GM21717 (cell line): ENCODE measurements at regions not wholly inside any gene's neighbourhood (a gene's known extent, or its start where the extent isn't known, plus 50 kb on each side); places are given as distances from the start of the nearest gene placed in this dataset.
"Not testable (repeated sequence)": the region's sequence is repeated elsewhere in the genome, so short reads cannot be mapped to it uniquely, and the experiment has no call there.

Source experiments
- ATAC-seq: cut with Tn5 transposase; IDR thresholded peaks from one replicate; pipeline ENCODE4 v1.9.1; 2021; ENCODE audit warnings: mild to moderate bottlenecking, moderate library complexity; ENCODE audit not compliant: unreplicated experiment

GRCh38 chr2:67567886-67568285, 170.8 kb downstream of the ETAA1 start:
- ATAC-seq = no peak

DNA sequence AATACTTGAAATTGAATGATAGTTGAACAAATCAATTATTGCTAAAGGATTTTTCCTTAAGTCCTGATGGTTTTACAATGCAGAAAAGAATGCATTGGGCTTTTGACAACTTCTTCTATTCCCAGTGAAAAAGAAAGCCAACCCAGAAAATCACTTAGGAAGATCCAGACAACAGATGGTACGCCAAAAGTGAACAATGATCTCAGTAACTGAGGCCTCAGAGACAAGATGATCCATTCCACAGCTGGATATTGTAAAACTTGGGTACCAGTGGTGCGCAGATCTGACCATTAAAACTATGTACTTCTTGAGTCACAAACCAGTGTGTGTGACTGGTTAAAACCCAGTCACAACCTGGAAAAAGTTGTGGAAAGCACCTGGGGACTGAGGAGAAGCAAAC, 173.5 kb downstream of the ETAA1 start:
- ATAC-seq = no peak

DNA sequence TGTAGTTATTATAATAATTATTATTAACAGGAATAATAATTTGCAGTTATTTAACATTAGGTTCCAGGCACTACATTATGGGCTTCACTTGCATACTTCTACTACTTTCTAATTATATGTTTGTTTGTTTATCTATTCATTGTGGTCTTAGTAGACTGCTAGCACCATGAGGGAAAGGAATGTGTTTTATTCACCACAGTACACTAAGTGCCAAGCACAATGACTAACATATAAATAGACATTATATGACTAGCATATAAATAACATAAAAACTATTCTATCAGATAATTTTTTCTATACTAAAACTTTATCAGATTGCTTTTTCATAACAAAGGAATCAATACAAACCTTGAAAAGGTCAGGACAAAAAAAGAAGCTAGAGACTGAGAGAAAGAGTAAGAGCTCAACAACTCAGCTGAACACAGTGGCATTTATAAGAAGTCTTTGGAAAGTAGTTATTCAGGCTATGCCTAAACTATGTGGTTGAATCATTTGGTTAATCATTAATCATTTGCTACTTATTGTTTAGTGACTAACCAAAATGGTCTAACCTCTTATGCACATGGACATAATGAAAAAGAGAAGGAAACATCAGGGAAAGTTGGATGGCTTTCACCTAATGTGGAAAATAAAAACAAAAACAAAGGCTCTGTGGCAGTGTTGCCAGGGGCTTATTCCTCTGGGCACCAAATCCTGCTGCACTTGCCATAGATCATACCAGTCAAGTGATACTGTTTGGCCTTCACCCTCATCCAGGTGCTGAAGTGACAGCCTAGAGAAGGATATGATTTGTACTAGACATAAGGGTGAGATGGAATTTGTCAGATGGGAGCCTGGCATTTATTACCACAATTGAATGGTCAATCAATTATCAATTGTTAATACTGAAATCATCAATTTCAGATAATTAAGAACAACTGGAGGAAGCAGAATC, 174.9 kb downstream of the ETAA1 start:
- ATAC-seq = no peak

DNA sequence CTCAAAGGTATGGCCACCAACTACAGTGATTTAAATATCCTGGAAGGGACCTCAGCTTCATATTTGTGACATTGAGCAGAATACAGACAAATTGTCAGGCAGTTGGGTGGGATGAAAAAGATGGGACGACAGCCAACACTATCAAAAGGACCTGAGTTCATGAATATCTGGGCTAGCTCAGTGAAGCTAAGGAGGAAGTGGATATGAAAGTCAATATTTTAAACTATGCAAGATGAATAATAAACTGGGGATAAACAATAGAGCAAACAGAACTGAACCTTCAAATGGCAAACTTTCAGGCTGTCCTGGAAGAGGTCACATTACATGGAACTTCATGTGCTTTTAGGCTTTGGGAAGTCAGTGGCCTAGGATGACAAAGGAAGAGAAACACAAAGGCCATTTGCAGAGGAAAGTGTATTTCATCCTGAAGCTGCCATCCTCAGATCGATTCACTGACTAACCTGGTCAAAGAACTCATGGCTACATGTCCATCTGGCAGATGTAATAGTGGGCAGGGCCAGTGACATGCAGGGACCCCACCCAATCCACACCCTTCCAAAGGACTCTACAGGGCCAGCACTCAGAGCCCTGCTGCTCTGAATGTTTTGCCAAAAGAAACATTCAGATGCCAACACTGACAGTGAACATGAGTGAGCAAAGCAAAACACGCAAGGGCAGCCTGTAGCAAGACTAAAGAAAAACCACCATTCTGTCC, 175.7 kb downstream of the ETAA1 start:
- ATAC-seq = no peak

DNA sequence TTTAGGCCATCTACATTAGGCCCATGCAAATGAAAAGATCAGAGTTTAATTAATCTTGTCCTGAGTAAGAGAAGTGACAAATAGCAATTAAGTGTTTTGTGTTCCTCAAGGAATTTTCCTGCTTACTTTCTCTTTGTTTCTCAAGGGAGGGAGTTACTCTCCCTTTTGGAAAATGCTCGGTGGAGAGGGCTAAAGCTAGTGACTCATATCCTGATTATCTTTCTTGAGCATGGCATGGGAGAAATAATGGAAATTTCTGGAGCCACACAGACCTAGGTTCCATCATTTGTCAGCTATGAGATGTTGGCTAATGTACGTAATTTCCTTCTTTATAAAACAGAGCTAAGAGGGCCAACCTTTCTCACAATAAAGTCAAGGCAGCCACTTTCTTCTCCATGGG, 177.1 kb downstream of the ETAA1 start:
- ATAC-seq = no peak

- no peak for ATAC-seq
These were observed 179.1 kb downstream of the ETAA1 start for GRCh38 chr2:67576226-67576625.

- no peak for ATAC-seq
These were observed 179.9 kb downstream of the ETAA1 start for GRCh38 chr2:67576991-67577390.

GRCh38 chr2:67579216-67579615, 182.1 kb downstream of the ETAA1 start:
- ATAC-seq = no peak

- ATAC-seq = no peak
These were observed 182.7 kb downstream of the ETAA1 start for GRCh38 chr2:67579806-67580205.

DNA sequence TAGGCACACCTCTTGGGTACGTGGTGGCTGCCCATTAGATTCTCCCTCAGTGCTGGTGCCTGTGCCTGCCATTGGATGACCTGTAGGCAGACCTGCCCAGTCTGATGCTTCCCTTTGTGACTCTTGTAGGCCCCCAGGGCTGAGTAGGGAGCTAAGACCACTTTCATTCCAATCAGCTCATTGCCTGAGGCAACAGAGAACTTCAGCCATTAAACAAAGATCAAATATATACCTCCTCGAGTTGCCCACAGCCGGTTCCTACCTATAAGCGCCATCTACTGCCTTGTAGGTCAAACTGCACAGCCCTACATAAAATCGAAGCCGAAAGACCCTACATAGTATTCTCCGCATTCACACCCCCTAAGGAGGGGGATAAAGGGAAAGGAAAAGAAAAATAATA, 184.6 kb downstream of the ETAA1 start:
- no peak for ATAC-seq

DNA sequence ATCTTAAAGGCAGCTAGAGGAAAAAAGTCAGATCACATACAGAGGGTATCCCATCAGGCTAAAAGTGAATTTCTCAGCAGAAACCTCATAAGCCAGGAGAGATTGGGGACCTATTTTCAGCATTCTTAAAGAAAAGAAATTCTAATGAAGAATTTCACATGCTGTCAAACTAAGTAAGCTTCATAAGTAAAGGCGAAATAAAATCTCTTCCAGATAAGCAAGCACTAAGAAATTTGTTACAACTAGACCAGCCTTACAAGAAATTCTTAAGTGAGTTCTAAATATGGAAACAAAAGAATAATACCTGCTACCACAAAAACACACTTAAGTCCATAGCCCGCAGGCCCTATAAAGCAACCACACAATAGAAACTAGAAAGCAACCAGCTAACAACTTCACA, 186.1 kb downstream of the ETAA1 start:
- ATAC-seq = no peak

GRCh38 chr2:67585400-67585799, 188.3 kb downstream of the ETAA1 start:
- no peak for ATAC-seq

GRCh38 chr2:67589121-67589520, 192.0 kb downstream of the ETAA1 start:
- ATAC-seq = not testable (repeated sequence)

GRCh38 chr2:67594522-67594921, 197.4 kb downstream of the ETAA1 start:
- ATAC-seq = not testable (repeated sequence)

DNA sequence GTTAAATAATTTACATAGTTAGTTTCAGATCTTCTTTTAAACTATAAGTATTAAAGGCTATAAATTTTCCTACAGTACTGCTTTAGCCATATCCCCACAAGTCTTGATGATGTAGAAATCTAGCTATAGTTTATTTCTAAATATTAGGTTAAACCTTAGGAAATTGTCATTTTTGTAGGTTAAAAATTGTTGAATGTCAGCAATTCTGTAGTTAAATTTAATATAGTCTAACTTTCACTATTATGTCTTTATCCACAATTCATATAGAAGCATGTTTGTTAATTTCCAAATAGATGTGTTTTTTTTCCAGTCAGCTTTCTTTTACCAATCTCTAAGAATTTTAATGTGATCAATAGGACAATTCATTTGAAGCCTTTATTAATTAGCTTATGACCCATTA, 199.7 kb downstream of the ETAA1 start:
- no peak for ATAC-seq

- ATAC-seq = no peak
These were observed 202.4 kb downstream of the ETAA1 start for GRCh38 chr2:67599561-67599960.

GRCh38 chr2:67600222-67600871, 203.2 kb downstream of the ETAA1 start:
- no peak for ATAC-seq

DNA sequence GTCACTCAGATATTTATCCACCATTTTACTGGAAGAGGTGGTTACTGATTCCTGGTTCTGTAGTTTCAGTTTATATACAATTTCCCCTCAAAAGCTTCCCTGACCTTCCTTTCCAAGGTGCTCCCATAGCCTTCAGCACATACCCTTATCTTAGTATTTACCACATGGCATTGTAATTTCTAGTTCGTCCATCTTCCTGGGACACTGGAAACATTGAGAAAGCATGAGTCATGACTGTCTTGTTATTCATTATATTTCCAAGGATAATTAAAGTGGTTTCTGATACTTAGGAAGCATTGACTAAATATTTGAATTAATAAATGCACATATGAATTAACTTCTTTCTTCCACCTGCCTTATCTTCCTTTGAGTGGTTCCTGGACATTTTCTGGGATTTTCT, 203.8 kb downstream of the ETAA1 start:
- ATAC-seq = no peak

DNA sequence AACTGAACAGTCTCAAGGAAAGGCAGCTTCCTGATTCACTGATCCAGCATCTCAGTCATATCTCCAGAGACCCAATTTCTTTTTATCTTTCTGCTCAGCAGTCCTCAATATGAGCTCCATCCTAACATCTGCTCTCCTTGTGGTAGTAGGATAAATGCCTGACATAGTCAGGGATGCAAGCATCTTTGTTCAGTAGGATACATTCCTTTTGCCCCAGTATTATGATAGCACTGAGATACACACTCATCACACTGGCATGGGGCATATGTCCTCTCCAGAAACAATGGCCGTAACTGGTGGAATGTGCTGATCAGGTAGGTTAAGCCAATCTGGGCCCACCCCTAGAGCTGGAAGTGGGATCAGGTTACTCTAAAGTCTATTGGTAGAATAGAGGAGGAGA, 207.2 kb downstream of the ETAA1 start:
- ATAC-seq = no peak

- no peak for ATAC-seq
These were observed 215.5 kb downstream of the ETAA1 start for GRCh38 chr2:67612576-67613042.

- ATAC-seq = no peak
These were observed 216.1 kb downstream of the ETAA1 start for GRCh38 chr2:67613227-67613626.

- ATAC-seq = no peak
These were observed 217.3 kb downstream of the ETAA1 start for GRCh38 chr2:67614454-67614853.
